Endothelial cell (in vitro differentiated cells): ENCODE measurements at regions not wholly inside any gene's neighbourhood (a gene's known extent, or its start where the extent isn't known, plus 50 kb on each side); places are given as distances from the start of the nearest gene placed in this dataset.

Experiments
- DNase-seq: peaks from one replicate; pipeline ENCODE4 v3.0.0; 2021; ENCODE audit warnings: low spot score
- H3K27ac Mint-ChIP-seq: one replicate; pipeline ENCODE4 v1.8.0; 2021; ENCODE audit warnings: mixed read lengths, inconsistent platforms; ENCODE audit not compliant: unreplicated experiment
- H3K27me3 Mint-ChIP-seq: one replicate; pipeline ENCODE4 v1.8.0; 2021; ENCODE audit warnings: mild to moderate bottlenecking, moderate library complexity, mixed read lengths, inconsistent platforms; ENCODE audit not compliant: unreplicated experiment
- H3K36me3 Mint-ChIP-seq: one replicate; pipeline ENCODE4 v1.8.0; 2021; ENCODE audit warnings: mild to moderate bottlenecking, low read depth, mixed read lengths, inconsistent platforms; ENCODE audit not compliant: unreplicated experiment
- H3K4me1 Mint-ChIP-seq: one replicate; pipeline ENCODE4 v1.8.0; 2021; ENCODE audit warnings: mild to moderate bottlenecking, mixed read lengths, inconsistent platforms; ENCODE audit not compliant: unreplicated experiment
- H3K4me3 Mint-ChIP-seq: one replicate; pipeline ENCODE4 v1.8.0; 2021; ENCODE audit warnings: mild to moderate bottlenecking, mixed read lengths, inconsistent platforms; ENCODE audit not compliant: unreplicated experiment
- H3K9me3 Mint-ChIP-seq: one replicate; pipeline ENCODE4 v1.8.0; 2021; ENCODE audit warnings: mixed read lengths, inconsistent platforms; ENCODE audit not compliant: unreplicated experiment
- TF ChIP-seq, protein P1 (sequence below): fragments of 200-600 bp; sonication (generic); IDR thresholded peaks from one replicate; pipeline ENCODE4 v1.5.0; 2021; ENCODE audit warnings: antibody characterized with exemption; ENCODE audit not compliant: unreplicated experiment

DNA sequence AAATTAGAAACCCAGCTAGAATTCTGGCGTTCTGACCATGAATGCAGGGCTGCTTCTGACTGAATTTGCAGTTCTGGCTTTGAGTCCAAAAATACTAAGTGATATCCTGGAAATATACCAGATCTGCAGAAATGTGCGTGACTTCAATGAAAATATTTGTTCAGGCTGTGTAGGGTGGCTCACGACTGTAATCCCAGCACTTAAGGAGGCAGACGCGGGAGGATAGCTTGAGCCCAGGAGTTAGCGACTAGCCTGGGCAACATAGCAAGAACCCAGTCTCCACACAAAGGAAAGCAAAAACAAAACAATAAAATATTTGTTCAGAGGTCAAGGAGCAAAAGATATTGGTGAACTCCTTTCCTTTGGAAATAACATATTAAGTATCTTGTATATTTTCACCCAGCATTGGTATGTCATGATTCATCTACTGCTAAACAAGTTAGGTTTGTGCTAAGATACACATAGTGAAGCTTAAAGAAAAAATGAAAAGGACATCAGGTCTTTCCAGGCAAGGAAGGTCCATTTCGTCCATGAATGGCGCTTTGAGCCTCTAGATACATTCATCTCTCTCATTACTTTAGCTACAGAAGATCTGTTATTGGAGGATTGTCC is 239.2 kb downstream of the CMPK2 start:
- Mint-ChIP-seq H3K4me1 (peaks cover 4% of the 10 kb centered on the region), H3K36me3 (no peaks in the 10 kb centered on the region), H3K27ac (no peak overlapping the region), H3K4me3 (no peak overlapping the region), H3K27me3 (no peaks in the 10 kb centered on the region), H3K9me3 (no peaks in the 10 kb centered on the region)
- no peak for DNase-seq
- TF ChIP-seq, protein P1, sequence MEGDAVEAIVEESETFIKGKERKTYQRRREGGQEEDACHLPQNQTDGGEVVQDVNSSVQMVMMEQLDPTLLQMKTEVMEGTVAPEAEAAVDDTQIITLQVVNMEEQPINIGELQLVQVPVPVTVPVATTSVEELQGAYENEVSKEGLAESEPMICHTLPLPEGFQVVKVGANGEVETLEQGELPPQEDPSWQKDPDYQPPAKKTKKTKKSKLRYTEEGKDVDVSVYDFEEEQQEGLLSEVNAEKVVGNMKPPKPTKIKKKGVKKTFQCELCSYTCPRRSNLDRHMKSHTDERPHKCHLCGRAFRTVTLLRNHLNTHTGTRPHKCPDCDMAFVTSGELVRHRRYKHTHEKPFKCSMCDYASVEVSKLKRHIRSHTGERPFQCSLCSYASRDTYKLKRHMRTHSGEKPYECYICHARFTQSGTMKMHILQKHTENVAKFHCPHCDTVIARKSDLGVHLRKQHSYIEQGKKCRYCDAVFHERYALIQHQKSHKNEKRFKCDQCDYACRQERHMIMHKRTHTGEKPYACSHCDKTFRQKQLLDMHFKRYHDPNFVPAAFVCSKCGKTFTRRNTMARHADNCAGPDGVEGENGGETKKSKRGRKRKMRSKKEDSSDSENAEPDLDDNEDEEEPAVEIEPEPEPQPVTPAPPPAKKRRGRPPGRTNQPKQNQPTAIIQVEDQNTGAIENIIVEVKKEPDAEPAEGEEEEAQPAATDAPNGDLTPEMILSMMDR = no peak

DNA sequence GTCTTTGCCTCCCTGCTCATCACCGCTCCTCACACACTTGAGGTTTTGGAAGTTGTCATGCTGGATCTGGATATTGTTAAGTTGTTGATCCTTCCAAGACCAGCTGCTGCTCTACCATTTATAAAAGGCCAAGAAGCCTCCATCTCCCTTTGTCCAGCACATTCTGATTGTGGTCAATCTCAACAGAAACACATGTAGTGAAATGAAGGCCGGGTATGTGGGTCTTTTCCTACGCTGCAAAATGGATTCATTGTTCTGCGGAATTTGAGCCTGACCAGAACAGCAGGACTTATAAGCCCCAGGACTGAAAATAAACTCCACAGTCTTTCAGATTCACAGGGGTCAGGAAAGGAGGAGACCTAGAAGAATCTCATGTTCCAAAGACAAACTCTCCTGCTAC is 238.4 kb downstream of the CMPK2 start:
- no peaks in the 10 kb centered on the region for H3K36me3 Mint-ChIP-seq
- no peaks in the 10 kb centered on the region for H3K9me3 Mint-ChIP-seq
- TF ChIP-seq, protein P1 = no peak
- no peak overlapping the region for H3K27ac Mint-ChIP-seq
- H3K4me1 Mint-ChIP-seq = peaks cover 4% of the 10 kb centered on the region
- H3K27me3 Mint-ChIP-seq = no peaks in the 10 kb centered on the region
- no peak overlapping the region for H3K4me3 Mint-ChIP-seq
- DNase-seq = no peak

DNA sequence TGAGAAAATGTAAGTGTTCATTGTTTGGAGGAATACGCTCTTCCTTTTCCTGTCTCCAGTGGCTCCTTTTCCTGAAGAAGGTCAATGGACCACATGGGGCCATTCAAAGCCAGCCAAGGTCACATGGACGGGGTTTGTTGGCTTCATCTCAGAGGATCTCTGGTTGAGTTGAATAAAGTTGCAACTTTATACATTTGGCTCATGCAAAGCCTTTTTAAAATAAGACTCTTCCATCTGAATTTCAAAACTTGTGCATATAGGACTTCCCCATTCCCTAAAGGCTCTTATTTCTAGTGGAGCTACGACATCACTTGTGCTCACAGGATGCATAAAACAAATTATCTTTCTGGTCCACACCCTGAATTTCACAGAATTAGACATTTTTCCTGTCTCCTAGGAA is 235.5 kb downstream of the CMPK2 start:
- no peaks in the 10 kb centered on the region for H3K27me3 Mint-ChIP-seq
- H3K36me3 Mint-ChIP-seq = no peaks in the 10 kb centered on the region
- TF ChIP-seq, protein P1 = no peak
- H3K4me1 Mint-ChIP-seq = peaks cover 4% of the 10 kb centered on the region
- no peak overlapping the region for H3K27ac Mint-ChIP-seq
- no peaks in the 10 kb centered on the region for H3K9me3 Mint-ChIP-seq
- no peak for DNase-seq
- H3K4me3 Mint-ChIP-seq = no peak overlapping the region

DNA sequence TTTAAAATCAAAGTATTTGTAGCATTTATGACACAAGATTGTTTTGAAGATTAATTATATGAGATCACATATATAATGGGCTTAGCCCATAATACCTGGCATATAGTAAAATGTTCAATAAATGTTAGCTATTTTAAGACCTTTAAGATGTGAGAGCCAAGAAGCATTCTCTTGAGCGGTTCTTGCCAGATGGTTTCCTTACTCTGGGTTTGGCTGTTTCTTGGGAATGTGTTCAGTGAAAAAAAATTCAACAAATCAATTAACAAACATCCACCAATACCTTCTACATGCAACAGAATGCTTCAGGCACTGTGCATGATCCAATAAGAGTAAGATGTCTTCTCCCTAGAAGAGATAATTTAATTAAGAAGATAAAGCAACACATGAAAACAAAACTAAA is 230.4 kb downstream of the CMPK2 start:
- no peaks in the 10 kb centered on the region for H3K36me3 Mint-ChIP-seq
- H3K4me3 Mint-ChIP-seq = no peak overlapping the region
- H3K27me3 Mint-ChIP-seq = no peaks in the 10 kb centered on the region
- no peak for DNase-seq
- TF ChIP-seq, protein P1 = no peak
- no peaks in the 10 kb centered on the region for H3K9me3 Mint-ChIP-seq
- peaks cover 4% of the 10 kb centered on the region for H3K4me1 Mint-ChIP-seq
- H3K27ac Mint-ChIP-seq = no peak overlapping the region

DNA sequence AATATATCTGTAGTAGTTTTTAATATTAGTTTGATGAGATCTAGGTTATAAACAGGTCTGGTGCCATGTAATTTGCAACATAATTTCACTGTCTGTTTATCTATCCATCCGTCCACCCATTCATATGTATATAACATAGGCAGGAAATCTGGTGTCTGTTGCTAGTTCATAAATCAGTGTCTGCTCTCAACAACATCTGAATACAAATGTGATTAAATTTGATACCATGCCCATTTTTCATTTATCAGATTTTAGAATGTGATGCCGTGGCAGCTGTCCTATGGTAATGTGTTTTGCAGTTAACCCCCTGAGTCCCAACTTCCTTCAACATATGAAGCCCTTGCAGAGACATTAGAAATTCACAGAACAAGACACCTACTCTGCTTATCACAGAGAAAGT is 228.4 kb downstream of the CMPK2 start:
- DNase-seq = no peak
- no peaks in the 10 kb centered on the region for H3K9me3 Mint-ChIP-seq
- no peak overlapping the region for H3K4me3 Mint-ChIP-seq
- peaks cover 2% of the 10 kb centered on the region for H3K4me1 Mint-ChIP-seq
- H3K27ac Mint-ChIP-seq = no peak overlapping the region
- TF ChIP-seq, protein P1 = no peak
- H3K36me3 Mint-ChIP-seq = no peaks in the 10 kb centered on the region
- no peaks in the 10 kb centered on the region for H3K27me3 Mint-ChIP-seq
